ENCODE measurements at regions not wholly inside any gene's neighbourhood (a gene's known extent, or its start where the extent isn't known, plus 50 kb on each side); places are given as distances from the start of the nearest gene placed in this dataset.
"Not testable (repeated sequence)": the region's sequence is repeated elsewhere in the genome, so short reads cannot be mapped to it uniquely, and the experiment has no call there.

DNA sequence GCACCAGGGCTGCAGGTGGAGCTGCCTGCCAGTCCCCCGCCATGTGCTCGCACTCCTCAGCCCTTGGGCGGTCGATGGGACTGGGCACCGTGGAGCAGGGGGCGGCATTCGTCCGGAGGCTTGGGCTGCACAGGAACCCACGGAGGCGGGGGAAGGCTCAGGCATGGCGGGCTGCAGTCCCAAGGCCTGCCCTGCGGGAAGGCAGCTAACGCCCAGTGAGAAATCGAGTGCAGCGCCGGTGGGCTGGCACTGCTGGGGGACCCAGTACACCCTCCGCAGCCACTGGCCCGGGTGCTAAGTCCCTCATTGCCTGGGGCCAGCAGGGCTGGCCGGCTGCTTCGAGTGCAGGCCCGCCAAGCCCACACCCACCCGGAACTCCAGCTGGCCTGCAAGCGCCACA, 130.5 kb upstream of the RXFP2 start:
- 100% methylated on average over 16 of the region's 23 CpGs for WGBS (ENCODE audit: insufficient coverage)
- H3K36me3 Mint-ChIP-seq; DNase-seq; H3K27me3 ChIP-seq (ENCODE audit: control insufficient read depth in 2 of 2, insufficient read depth in 2 of 2, low read length in 2 of 2); H4K20me1 ChIP-seq (ENCODE audit: insufficient read depth, low read length); H3K36me3 ChIP-seq (replicated peaks in 1 of 2; ENCODE audit: control insufficient read depth in 1 of 2, insufficient read depth in 2 of 2, low read length in 2 of 2); H3K4me2 ChIP-seq (replicated peaks; ENCODE audit: extremely low read depth, low read length, poor library complexity, severe bottlenecking); H3K27me3 Mint-ChIP-seq (ENCODE audit: low read depth in 3 of 3); H3K4me1 Mint-ChIP-seq; H3K9me3 ChIP-seq (replicated peaks in 1 of 2; ENCODE audit: control insufficient read depth in 1 of 2, insufficient read depth in 1 of 2, low read length in 2 of 2); H2AFZ ChIP-seq (ENCODE audit: insufficient read depth, low read depth, low read length, poor library complexity, severe bottlenecking); intact Hi-C loops (cut with micrococcal nuclease); H3K9ac ChIP-seq (ENCODE audit: insufficient read depth, low read length, poor library complexity, severe bottlenecking); H3K4me3 ChIP-seq (replicated peaks in 1 of 3; ENCODE audit: low read depth in 2 of 3, low read length in 3 of 3); H3K79me2 ChIP-seq (ENCODE audit: insufficient read depth, low read length); H3K4me3 Mint-ChIP-seq; H3K27ac ChIP-seq (ENCODE audit: low read depth in 1 of 2, low read length in 2 of 2); H3K27ac Mint-ChIP-seq; H3K4me1 ChIP-seq (ENCODE audit: control insufficient read depth in 1 of 2, insufficient read depth in 2 of 2, low read length in 2 of 2): not testable (repeated sequence)
- H3K9me3 Mint-ChIP-seq: peaks cover 3 to 25% (median 12%) of the 10 kb centered on the region in 7 donors

DNA sequence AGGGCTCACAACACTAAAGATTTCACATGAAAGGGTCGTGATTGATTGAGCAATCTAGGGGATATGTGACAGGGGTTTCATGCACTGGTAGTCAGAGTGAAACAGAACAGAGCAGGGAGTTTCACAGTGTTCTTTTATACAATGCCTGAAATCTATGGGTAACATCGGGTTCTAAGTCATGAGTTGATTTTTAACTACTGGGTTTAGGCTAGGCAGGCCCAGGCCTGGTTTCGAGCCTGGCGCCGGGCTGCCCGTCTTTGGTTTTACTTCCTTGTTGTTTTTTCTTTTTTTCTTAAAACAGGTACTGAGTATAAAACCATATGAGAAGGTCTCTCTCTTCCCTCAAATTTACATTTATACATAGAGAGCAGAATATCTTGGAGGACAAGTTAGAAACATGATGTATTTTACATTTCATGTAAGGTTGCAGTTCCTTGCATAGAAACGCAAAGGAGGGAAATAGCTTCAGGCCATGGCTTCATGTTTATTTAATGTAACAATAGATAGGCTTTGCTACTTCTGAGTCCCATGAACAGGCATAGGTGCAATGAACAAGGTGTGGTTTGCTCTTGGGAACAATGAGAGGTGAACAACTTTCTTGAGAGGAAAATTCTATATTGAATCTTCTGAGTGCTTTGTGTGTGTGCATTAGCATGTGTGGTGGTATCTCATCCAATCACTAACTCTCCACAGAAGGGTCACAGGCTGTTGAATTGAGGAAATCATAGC, 128.9 kb upstream of the RXFP2 start:
- H3K9me3 Mint-ChIP-seq: peaks cover 7 to 27% (median 17%) of the 10 kb centered on the region in 7 donors
- no peak overlapping the region for H2AFZ ChIP-seq (ENCODE audit: insufficient read depth, low read depth, low read length, poor library complexity, severe bottlenecking)
- no peaks in the 10 kb centered on the region for H3K4me1 ChIP-seq (ENCODE audit: control insufficient read depth in 1 of 2, insufficient read depth in 2 of 2, low read length in 2 of 2)
- H3K9me3 ChIP-seq (replicated peaks in 1 of 2; ENCODE audit: control insufficient read depth in 1 of 2, insufficient read depth in 1 of 2, low read length in 2 of 2): peaks cover 0 to 7% of the 10 kb centered on the region in 2 donors
- H3K4me3 Mint-ChIP-seq: no peak overlapping the region
- TF ChIP-seq, protein P1, sequence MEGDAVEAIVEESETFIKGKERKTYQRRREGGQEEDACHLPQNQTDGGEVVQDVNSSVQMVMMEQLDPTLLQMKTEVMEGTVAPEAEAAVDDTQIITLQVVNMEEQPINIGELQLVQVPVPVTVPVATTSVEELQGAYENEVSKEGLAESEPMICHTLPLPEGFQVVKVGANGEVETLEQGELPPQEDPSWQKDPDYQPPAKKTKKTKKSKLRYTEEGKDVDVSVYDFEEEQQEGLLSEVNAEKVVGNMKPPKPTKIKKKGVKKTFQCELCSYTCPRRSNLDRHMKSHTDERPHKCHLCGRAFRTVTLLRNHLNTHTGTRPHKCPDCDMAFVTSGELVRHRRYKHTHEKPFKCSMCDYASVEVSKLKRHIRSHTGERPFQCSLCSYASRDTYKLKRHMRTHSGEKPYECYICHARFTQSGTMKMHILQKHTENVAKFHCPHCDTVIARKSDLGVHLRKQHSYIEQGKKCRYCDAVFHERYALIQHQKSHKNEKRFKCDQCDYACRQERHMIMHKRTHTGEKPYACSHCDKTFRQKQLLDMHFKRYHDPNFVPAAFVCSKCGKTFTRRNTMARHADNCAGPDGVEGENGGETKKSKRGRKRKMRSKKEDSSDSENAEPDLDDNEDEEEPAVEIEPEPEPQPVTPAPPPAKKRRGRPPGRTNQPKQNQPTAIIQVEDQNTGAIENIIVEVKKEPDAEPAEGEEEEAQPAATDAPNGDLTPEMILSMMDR (IDR thresholded peaks at IDR 0.05): no peak
- no peak overlapping the region for H3K9ac ChIP-seq (ENCODE audit: insufficient read depth, low read length, poor library complexity, severe bottlenecking)
- WGBS (ENCODE audit: insufficient coverage): 100% methylated on average over 2 of the region's 7 CpGs
- H3K4me1 Mint-ChIP-seq: no peaks in the 10 kb centered on the region
- H3K27ac Mint-ChIP-seq: no peak overlapping the region
- peaks cover 3 to 8% of the 10 kb centered on the region in 2 donors for H3K36me3 Mint-ChIP-seq
- H3K27me3 ChIP-seq (ENCODE audit: control insufficient read depth in 2 of 2, insufficient read depth in 2 of 2, low read length in 2 of 2): no peaks in the 10 kb centered on the region
- peaks cover 0 to 6% (median 3%) of the 10 kb centered on the region in 3 donors for H3K27me3 Mint-ChIP-seq (ENCODE audit: low read depth in 3 of 3)
- no peak overlapping the region for H3K27ac ChIP-seq (ENCODE audit: low read depth in 1 of 2, low read length in 2 of 2)
- no peaks in the 10 kb centered on the region for H3K36me3 ChIP-seq (replicated peaks in 1 of 2; ENCODE audit: control insufficient read depth in 1 of 2, insufficient read depth in 2 of 2, low read length in 2 of 2)
- H3K79me2 ChIP-seq (ENCODE audit: insufficient read depth, low read length): no peaks in the 10 kb centered on the region
- no peak for DNase-seq
- no peak overlapping the region for H3K4me3 ChIP-seq (replicated peaks in 1 of 3; ENCODE audit: low read depth in 2 of 3, low read length in 3 of 3)
- no peaks in the 10 kb centered on the region for H4K20me1 ChIP-seq (ENCODE audit: insufficient read depth, low read length)
- intact Hi-C loops (cut with micrococcal nuclease): no loop called here
- no peak overlapping the region for H3K4me2 ChIP-seq (replicated peaks; ENCODE audit: extremely low read depth, low read length, poor library complexity, severe bottlenecking)
